WERI-Rb-1 (cell line): ENCODE measurements at regions not wholly inside any gene's neighbourhood (a gene's known extent, or its start where the extent isn't known, plus 50 kb on each side); places are given as distances from the start of the nearest gene placed in this dataset.

ENCODE experiments used
- DNase-seq: peaks from one replicate; pipeline ENCODE4 v3.0.0-alpha.2; 2020
- H3K27ac ChIP-seq: fragments of 250-450 bp; sonication (Bioruptor Pico); 2 replicates; pipeline ENCODE4 v1.5.1; 2020; ENCODE audit warnings: mild to moderate bottlenecking, moderate library complexity
- H3K27me3 ChIP-seq: fragments of 250-450 bp; sonication (Bioruptor Pico); 2 replicates; pipeline ENCODE4 v1.5.1; 2021; ENCODE audit warnings: mild to moderate bottlenecking, low read depth, moderate library complexity; ENCODE audit not compliant: insufficient read depth, severe bottlenecking
- H3K36me3 ChIP-seq: fragments of 250-450 bp; sonication (Bioruptor Pico); 2 replicates; pipeline ENCODE4 v1.5.1; 2020; ENCODE audit warnings: mild to moderate bottlenecking, moderate library complexity
- H3K4me3 ChIP-seq: 2 replicates; pipeline ENCODE4 v1.5.1; 2011; ENCODE audit warnings: low read depth, mild to moderate bottlenecking, control low read depth, low read length
- H3K9me3 ChIP-seq: fragments of 250-450 bp; sonication (Bioruptor Pico); 2 replicates; pipeline ENCODE4 v1.5.1; 2021; ENCODE audit warnings: mild to moderate bottlenecking, moderate library complexity; ENCODE audit not compliant: severe bottlenecking
- CTCF ChIP-seq: IDR thresholded peaks from 2 replicates; pipeline ENCODE4 v1.5.1; 2011; ENCODE audit warnings: low read depth, mild to moderate bottlenecking, control low read depth, inconsistent platforms, low read length

DNA sequence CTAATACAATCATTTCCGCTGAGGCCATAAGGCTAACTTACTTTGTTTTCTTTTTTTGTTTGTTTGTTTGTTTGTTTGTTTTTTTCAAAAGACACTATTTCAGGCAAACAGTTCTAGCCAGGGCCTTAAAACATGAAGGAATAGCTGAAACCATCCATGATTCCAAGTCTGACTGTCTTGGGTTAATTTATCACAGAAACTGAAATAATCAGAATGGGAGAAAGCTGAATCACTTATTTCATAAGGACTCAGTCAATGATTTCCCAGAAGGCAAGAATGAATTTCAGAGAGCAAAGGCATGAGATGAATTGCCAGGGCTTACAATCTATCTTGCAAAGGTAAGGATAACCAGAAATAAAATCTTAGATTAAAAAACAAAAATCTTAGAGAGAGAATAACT is 1315.1 kb downstream of the SUCLG1 start:
- Histone ChIP-seq H3K9me3 (no peaks in the 10 kb centered on the region), H3K4me3 (no peak overlapping the region), H3K36me3 (no peaks in the 10 kb centered on the region), H3K27ac (no peak overlapping the region), H3K27me3 (no peaks in the 10 kb centered on the region)
- TF ChIP-seq CTCF = no peak
- no peak for DNase-seq

- H3K27me3 ChIP-seq = no peaks in the 10 kb centered on the region
- no peak for TF ChIP-seq CTCF
- H3K27ac ChIP-seq = no peak overlapping the region
- no peak overlapping the region for H3K4me3 ChIP-seq
- no peak for DNase-seq
- no peaks in the 10 kb centered on the region for H3K36me3 ChIP-seq
- no peaks in the 10 kb centered on the region for H3K9me3 ChIP-seq
Measured at GRCh38 chr2:83142934-83143333, 1316.1 kb downstream of the SUCLG1 start.

DNA sequence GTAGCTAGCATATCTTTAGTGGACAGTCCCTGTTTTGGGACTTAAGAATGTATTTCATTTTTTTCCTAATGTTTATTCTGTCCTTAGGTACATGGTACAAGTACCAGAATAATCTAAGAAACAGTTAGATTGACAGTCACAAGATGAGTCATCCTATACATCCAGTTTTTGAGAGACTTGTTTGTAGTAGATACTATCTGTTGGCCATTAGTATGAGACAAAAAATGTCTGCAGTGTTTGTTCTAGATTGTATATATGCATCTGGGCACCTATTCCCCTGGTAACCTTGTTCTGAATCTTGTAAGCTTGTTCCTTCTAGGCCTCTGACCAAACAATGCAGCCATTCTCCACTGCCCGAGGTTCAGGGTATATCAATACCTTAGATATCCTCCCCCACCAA is 1343.5 kb downstream of the SUCLG1 start:
- no peaks in the 10 kb centered on the region for H3K9me3 ChIP-seq
- no peak for DNase-seq
- no peak for TF ChIP-seq CTCF
- H3K27ac ChIP-seq = no peak overlapping the region
- no peak overlapping the region for H3K4me3 ChIP-seq
- no peaks in the 10 kb centered on the region for H3K27me3 ChIP-seq
- H3K36me3 ChIP-seq = no peaks in the 10 kb centered on the region

DNA sequence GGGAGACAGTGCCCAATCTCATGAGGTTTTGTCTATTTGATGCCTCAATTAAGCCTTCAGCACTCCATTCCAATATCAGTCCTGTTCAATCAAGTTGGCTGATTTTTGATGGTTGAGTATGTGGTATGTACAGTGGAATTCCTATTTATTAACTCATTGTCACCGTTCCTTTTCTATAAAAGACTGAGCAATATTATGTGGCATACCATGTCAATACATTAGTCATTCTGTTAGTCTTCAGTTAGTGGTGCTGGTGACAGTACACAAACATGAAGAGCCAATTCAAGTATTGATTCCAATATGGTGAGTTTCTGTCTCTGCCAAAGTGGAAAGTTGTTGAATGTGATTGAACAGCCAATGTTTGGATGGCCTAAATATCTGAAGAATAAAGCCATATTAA is 1343.9 kb downstream of the SUCLG1 start:
- H3K36me3 ChIP-seq = no peaks in the 10 kb centered on the region
- H3K9me3 ChIP-seq = no peaks in the 10 kb centered on the region
- TF ChIP-seq CTCF = no peak
- H3K27ac ChIP-seq = no peak overlapping the region
- H3K27me3 ChIP-seq = no peaks in the 10 kb centered on the region
- no peak overlapping the region for H3K4me3 ChIP-seq
- DNase-seq = no peak

DNA sequence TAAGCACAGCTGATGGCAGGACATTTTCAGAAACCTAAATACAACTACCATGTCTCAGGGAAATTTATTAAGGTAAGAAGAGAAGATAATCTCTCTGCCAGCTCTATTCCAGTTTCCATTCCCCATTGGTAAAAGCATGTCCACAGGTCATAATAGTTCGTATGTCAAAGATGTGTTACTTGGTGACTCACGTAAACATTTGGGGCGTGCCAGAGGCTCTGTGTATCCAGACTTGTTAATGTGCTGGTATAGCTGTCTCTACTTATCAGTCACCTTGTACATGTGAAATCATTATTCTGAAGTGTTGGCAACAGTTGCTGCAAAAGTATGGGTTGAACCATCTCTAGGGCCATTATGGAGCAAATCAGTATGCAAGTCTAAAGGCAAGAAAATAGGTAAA is 1345.1 kb downstream of the SUCLG1 start:
- no peak for TF ChIP-seq CTCF
- H3K27ac ChIP-seq = no peak overlapping the region
- no peaks in the 10 kb centered on the region for H3K9me3 ChIP-seq

GRCh38 chr2:83112858-83113257 is 1346.2 kb downstream of the SUCLG1 start:
- DNase-seq = no peak
- H3K27ac ChIP-seq = no peak overlapping the region
- no peaks in the 10 kb centered on the region for H3K36me3 ChIP-seq
- no peak overlapping the region for H3K4me3 ChIP-seq
- no peaks in the 10 kb centered on the region for H3K27me3 ChIP-seq
- H3K9me3 ChIP-seq = no peaks in the 10 kb centered on the region
- no peak for TF ChIP-seq CTCF

More for the DNA sequence above, 1345.1 kb downstream of the SUCLG1 start:
- no peak for DNase-seq
- Histone ChIP-seq H3K4me3 (no peak overlapping the region), H3K36me3 (no peaks in the 10 kb centered on the region), H3K27me3 (no peaks in the 10 kb centered on the region)
